Chondrocyte (in vitro differentiated cells): ENCODE measurements at regions not wholly inside any gene's neighbourhood (a gene's known extent, or its start where the extent isn't known, plus 50 kb on each side); places are given as distances from the start of the nearest gene placed in this dataset.
"Not testable (repeated sequence)": the region's sequence is repeated elsewhere in the genome, so short reads cannot be mapped to it uniquely, and the experiment has no call there.

ENCODE experiments used
- DNase-seq: peaks from one replicate; pipeline ENCODE4 v3.0.0; 2021; ENCODE audit warnings: mixed read lengths, low spot score
- H3K27ac Mint-ChIP-seq: one replicate; pipeline ENCODE4 v1.8.0; 2021; ENCODE audit warnings: mild to moderate bottlenecking, moderate library complexity, mixed read lengths; ENCODE audit not compliant: unreplicated experiment
- H3K27me3 Mint-ChIP-seq: 2 replicates; pipeline ENCODE4 v1.8.0; 2021; ENCODE audit warnings: low read depth, mixed read lengths
- H3K36me3 Mint-ChIP-seq: 2 replicates; pipeline ENCODE4 v1.8.0; 2021; ENCODE audit warnings: low read depth, mixed read lengths
- H3K4me1 Mint-ChIP-seq: 2 replicates; pipeline ENCODE4 v1.8.0; 2021; ENCODE audit warnings: low read depth, mild to moderate bottlenecking, mixed read lengths
- H3K4me3 Mint-ChIP-seq: one replicate; pipeline ENCODE4 v1.8.0; 2021; ENCODE audit warnings: mild to moderate bottlenecking, moderate library complexity, mixed read lengths; ENCODE audit not compliant: unreplicated experiment
- H3K9me3 Mint-ChIP-seq: 2 replicates; pipeline ENCODE4 v1.8.0; 2021; ENCODE audit warnings: low read depth, mixed read lengths
- CTCF ChIP-seq: fragments of 200-600 bp; sonication (generic); IDR thresholded peaks from 2 replicates; pipeline ENCODE4 v1.5.0; 2021; ENCODE audit warnings: antibody characterized with exemption, mild to moderate bottlenecking, moderate library complexity

DNA sequence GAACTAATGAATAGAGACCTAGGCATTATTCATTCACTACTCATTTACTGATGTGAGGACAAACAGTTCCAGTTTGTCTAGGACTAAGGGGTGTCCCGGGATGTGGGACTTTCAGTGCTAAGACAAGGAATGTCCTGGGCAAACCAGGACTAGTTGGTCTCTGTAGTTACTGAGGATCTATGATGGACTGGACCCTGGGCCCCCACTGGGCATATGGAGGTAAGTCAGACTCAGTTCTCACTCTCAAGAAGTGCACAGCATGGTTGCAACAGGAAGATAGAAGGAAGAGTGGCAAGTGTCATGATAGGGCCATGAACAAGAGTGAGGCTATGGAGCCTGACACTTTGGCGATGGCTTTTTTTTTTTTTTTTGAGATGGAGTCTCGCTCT lies 128.2 kb downstream of the MYCN start:
- Mint-ChIP-seq H3K4me3 (no peak overlapping the region), H3K27ac (no peak overlapping the region), H3K36me3 (no peaks in the 10 kb centered on the region), H3K4me1 (peaks cover 4% of the 10 kb centered on the region), H3K27me3 (peaks cover 6% of the 10 kb centered on the region), H3K9me3 (peaks cover 10% of the 10 kb centered on the region)
- TF ChIP-seq CTCF: no peak
- no peak for DNase-seq

DNA sequence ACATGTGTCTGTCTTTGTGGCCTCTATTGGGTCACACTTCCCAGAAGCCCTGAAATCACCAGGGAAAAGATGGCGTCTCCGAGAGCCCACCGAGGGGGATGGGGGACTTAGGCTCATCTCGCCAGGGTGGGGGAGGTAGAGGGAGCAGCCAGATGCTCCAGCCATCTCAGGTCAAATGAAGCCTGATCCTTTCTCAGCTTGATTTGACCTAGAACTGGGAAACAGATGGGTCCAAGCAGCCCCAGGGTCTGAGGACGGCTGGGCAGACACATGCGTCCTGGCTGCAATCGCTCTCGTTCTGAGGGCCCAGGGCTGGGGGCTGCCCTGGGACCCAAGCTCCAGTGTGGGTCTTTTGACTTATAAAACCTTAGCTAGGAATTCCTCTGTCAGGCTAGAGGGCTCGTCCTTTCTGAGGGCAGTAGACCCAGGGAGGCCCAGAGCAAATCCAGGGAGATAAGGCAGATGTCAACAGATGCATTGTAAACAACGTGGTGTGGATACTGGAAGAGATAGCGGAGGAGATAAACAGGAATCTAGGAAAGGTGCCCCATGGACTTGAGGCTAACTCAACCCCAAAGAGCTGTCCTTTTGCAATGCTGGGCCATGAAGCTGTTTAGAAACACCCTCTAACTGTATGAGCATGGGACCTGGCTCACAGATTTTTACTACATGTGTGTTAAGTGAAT lies 127.7 kb downstream of the MYCN start:
- no peak for DNase-seq
- Mint-ChIP-seq H3K4me3 (no peak overlapping the region), H3K27ac (no peak overlapping the region), H3K36me3 (no peaks in the 10 kb centered on the region), H3K27me3 (peaks cover 6% of the 10 kb centered on the region), H3K9me3 (peaks cover 7% of the 10 kb centered on the region), H3K4me1 (peaks cover 4% of the 10 kb centered on the region)
- TF ChIP-seq CTCF: no peak

GRCh38 chr2:16067444-16067843 lies 127.1 kb downstream of the MYCN start:
- Mint-ChIP-seq H3K36me3 (no peaks in the 10 kb centered on the region), H3K27ac (no peak overlapping the region), H3K27me3 (peaks cover 6% of the 10 kb centered on the region), H3K4me3 (no peak overlapping the region), H3K9me3 (peaks cover 10% of the 10 kb centered on the region), H3K4me1 (peaks cover 4% of the 10 kb centered on the region)
- no peak for TF ChIP-seq CTCF
- no peak for DNase-seq

DNA sequence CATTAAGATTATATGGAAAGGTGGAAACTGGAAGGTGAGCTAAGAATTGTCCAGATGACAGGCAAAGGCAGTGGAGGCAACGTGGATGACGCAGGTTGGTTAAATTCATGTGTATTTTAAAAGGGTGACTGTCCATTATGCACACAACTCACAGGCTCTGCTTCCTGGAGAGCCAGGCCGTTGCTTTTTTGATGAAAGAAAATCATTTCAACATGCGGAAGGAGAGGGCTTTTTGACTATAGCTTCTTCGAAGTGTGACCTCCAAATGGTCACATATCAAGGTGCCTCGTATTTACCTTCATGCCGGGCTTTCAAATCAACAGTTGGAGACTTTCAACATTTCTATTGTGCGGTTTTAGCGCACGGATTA lies 126.7 kb downstream of the MYCN start:
- peaks cover 4% of the 10 kb centered on the region for H3K4me1 Mint-ChIP-seq
- H3K4me3 Mint-ChIP-seq: no peak overlapping the region
- H3K9me3 Mint-ChIP-seq: peaks cover 10% of the 10 kb centered on the region
- H3K36me3 Mint-ChIP-seq: no peaks in the 10 kb centered on the region
- H3K27me3 Mint-ChIP-seq: peaks cover 6% of the 10 kb centered on the region
- TF ChIP-seq CTCF: no peak
- no peak for DNase-seq
- no peak overlapping the region for H3K27ac Mint-ChIP-seq

DNA sequence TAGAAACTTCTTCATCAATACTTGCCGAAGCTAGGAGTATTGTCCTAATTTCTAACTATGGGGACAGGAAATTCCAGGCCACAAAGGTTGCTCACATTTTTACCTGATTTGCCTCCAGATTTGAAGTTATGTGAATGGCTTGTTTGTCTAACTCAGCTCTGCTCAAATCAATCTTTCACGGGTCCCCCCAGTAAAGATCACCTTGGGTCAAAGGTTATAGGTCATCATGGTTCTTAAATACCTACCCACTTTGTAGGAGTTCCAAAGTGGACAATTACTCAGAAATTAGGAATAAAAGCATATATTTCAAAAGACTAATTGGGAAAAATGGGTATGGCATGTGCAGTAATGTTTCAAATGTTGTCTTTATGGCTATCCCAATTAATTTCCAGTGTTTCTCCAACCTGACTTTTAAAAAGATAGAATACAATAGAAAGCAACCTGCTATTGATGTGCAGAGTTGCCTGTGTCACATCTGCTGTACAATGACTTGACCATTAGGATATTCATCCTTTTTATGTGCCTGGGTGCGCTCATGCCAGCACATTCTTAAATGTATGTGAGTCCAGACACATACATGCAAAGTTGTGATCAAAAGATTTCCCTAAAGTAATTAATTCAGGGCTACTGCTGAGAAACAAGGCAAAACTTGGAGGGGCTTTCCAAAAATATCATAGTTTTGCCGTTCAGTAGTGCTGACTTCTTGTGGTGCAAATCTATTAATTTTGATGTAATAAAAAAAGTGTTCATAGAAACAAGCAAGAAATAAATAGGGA lies 126.1 kb downstream of the MYCN start:
- Mint-ChIP-seq H3K4me1 (peaks cover 4% of the 10 kb centered on the region), H3K9me3 (peaks cover 10% of the 10 kb centered on the region), H3K4me3 (no peak overlapping the region), H3K27ac (no peak overlapping the region), H3K27me3 (peaks cover 6% of the 10 kb centered on the region), H3K36me3 (no peaks in the 10 kb centered on the region)
- no peak for TF ChIP-seq CTCF
- DNase-seq: no peak

GRCh38 chr2:16065272-16066069 lies 125.1 kb downstream of the MYCN start:
- H3K27ac Mint-ChIP-seq, H3K4me3 Mint-ChIP-seq, DNase-seq, H3K9me3 Mint-ChIP-seq, H3K36me3 Mint-ChIP-seq, H3K4me1 Mint-ChIP-seq, H3K27me3 Mint-ChIP-seq: not testable (repeated sequence)
